Breast epithelium (tissue), 3 donors: ENCODE measurements at regions not wholly inside any gene's neighbourhood (a gene's known extent, or its start where the extent isn't known, plus 50 kb on each side); places are given as distances from the start of the nearest gene placed in this dataset.
"Not testable (repeated sequence)": the region's sequence is repeated elsewhere in the genome, so short reads cannot be mapped to it uniquely, and the experiment has no call there.

ENCODE experiments used
- POLR2A ChIP-seq: fragments of 450-650 bp; IDR thresholded peaks from one replicate; pipeline ENCODE4 v1.6.1; 2016; ENCODE audit warnings: antibody characterized with exemption, mild to moderate bottlenecking, moderate library complexity
- POLR2AphosphoS5 ChIP-seq, 3 donors: sonication (generic); formaldehyde crosslinking; IDR thresholded peaks; one replicate each; pipeline ENCODE4 v1.6.1; 2017; ENCODE audit warnings: antibody characterized with exemption in 3 of 3
- TF ChIP-seq, protein P1 (sequence below), 3 donors: fragments of 450-650 bp; IDR thresholded peaks; one replicate each; pipeline ENCODE4 v1.5.1; 2016 to 2017; ENCODE audit warnings: antibody characterized with exemption in 3 of 3, mild to moderate bottlenecking in 3 of 3, moderate library complexity in 3 of 3

DNA sequence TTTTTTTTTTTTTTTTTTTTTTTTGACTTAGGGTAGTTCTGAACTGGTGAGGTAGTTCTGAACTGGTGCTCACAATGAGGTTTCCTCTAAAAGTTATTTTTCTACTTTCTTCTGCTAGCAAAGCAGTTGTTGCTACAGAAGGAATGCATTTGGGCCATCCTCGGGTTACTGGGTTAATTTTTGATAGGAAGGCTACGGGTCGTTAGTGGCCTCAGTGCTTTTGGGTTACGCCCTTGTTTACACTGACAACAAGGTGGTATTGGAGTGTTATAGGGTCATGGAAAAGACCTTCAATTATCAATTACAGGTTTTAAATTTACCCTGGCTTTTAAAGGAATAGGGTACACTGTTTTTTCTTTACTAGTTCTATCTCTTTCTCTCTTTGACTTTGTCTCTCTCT is 1183.7 kb upstream of the CDH2 start:
- not testable (repeated sequence) for TF ChIP-seq POLR2A; POLR2AphosphoS5 (IDR thresholded peaks at IDR 0.05)
- TF ChIP-seq, protein P1, sequence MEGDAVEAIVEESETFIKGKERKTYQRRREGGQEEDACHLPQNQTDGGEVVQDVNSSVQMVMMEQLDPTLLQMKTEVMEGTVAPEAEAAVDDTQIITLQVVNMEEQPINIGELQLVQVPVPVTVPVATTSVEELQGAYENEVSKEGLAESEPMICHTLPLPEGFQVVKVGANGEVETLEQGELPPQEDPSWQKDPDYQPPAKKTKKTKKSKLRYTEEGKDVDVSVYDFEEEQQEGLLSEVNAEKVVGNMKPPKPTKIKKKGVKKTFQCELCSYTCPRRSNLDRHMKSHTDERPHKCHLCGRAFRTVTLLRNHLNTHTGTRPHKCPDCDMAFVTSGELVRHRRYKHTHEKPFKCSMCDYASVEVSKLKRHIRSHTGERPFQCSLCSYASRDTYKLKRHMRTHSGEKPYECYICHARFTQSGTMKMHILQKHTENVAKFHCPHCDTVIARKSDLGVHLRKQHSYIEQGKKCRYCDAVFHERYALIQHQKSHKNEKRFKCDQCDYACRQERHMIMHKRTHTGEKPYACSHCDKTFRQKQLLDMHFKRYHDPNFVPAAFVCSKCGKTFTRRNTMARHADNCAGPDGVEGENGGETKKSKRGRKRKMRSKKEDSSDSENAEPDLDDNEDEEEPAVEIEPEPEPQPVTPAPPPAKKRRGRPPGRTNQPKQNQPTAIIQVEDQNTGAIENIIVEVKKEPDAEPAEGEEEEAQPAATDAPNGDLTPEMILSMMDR (IDR thresholded peaks at IDR 0.05) = not testable (repeated sequence)
